Frontal cortex (tissue), 3 donors: ENCODE measurements at regions not wholly inside any gene's neighbourhood (a gene's known extent, or its start where the extent isn't known, plus 50 kb on each side); places are given as distances from the start of the nearest gene placed in this dataset.
"Not testable (repeated sequence)": the region's sequence is repeated elsewhere in the genome, so short reads cannot be mapped to it uniquely, and the experiment has no call there.

Experiments used
- DNase-seq, 2 donors: peaks; one replicate each; pipeline ENCODE4 v3.0.0; 2012; ENCODE audit warnings: low spot score in 2 of 2
- FAIRE-seq: peaks from 2 replicates; lab custom pipeline; 2012; peaks lifted over from hg19 to GRCh38; lab: Jason Lieb, UNC
- donor health status: control.
- donor health status: control.
- donor health status: control.

DNA sequence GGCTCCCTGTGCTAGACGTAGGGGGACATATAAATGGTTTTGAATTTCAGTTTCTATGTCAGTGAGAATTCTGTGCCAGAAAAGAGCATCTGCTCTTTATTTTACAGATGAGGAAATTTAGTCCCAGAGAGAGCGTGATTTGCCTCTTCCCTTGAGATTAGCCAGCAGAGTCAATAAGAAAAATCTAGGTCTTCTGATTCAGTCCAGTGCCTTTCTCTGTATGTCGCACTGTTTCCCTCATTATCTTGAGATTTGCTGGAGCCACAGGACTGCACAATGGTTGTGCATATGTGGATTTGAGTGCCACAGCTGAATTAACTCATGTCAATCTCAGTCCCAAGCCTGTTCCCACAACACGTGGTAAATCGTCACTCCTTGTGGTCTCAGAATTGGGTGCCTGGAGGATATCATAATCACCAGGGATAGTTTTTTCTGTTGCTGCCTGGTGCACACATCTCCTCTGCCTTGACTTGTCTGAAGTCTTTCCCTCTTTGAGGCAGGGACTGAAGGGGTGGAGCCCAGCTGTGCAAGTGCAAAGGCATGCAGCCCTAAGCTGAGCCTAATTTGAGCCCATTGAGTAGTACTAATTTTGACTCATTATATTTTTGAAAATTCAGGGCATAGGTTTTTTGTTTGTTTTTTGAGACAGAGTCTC, 276.7 kb downstream of the SOX4 start:
- DNase-seq (no peak), FAIRE-seq (no peak)

DNA sequence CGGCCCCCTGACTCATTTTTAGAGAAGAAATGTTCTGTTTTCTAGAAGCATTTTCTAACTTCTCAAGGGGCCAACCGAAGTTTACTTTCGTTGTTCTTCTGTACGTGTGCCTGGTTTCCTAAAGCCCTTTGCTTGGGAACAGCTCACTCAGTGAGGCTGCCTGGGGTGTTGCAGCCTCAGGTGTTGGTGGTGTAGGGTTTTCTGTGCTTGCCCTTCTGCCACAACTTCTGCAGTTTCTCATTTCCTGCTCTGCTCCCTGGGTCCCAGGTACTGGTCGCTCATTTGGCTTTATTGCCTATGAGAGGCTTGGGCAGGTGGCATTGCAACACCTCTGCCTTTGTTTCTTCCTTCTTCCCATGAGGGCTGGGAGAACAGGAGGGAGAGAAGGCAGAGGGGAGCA, 278.3 kb downstream of the SOX4 start:
- DNase-seq (no peak), FAIRE-seq (no peak)

DNA sequence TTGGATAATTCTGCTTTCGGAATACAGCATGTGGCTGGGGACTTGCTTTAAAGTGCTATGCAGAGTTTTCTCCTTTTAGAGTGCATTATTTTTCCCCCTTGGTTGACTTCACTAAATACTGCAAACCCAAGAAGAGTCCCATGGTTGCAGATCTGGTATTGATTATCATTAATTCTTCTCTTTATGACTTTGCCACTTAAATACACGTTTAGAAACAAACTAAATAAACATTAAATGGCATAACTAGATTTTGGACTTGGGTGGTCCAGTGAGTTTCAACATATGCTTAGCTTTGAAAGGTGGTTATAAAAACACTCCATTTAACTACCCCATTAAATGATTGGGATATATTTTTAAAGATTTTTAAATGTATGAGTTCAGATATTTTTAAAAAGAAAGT, 279.2 kb downstream of the SOX4 start:
- DNase-seq (no peak), FAIRE-seq (no peak)

GRCh38 chr6:21873562-21873961, 280.0 kb downstream of the SOX4 start:
- DNase-seq = no peak
- FAIRE-seq = no peak

DNA sequence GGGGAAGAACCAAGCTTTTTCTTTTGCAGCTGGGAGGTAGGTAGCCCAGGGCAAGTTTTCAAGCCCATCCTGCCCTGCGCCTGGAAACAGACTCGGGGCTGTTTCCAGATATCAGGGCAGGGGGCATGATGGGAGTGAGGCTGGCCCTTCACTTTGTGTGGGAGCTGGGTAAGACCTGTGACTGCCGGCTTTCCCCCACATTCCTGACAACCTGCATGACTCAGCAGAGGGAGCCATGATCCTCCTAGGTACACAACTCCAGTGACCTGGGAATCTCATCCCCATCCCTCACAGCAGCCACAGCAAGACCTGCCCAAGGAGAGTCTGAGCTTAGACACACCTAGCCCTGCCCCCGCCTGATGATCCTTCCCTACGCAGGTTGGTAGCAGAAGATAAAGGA, 280.8 kb downstream of the SOX4 start:
- FAIRE-seq (no peak), DNase-seq (no peak)

DNA sequence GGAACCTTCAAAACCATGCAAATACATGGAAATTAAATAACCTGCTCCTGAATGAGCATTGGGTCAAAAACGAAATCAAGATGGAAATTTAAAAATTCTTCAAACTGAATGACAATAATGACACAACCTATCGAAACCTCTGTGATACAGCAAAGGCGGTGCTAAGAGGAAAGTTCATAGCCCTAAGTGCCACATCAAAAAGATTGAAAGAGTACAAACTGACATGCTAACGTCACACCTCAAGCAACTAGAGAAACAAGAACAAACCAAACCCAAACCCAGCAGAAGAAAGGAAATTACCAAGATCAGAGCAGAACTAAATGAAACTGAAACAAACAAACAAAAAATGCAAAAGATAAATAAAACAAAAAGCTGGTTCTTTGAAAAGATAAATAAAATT, 283.5 kb downstream of the SOX4 start:
- not testable (repeated sequence) for DNase-seq, FAIRE-seq

DNA sequence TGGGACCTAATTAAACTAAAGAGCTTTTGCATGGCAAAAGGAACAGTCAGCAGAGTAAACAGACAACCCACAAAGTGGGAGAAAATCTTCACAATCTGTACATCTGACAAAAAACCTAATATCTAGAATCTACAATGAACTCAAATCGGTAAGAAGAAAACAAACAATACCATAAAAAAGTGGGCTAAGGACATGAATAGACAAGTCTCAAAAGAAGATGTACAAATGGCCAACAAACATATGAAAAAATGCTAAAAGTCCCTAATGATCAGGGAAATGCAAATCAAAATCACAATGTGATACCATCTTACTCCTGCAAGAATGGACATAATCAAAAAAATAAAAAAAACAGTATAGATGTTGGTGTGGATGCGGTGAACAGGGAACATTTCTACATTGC, 286.7 kb downstream of the SOX4 start:
- FAIRE-seq, DNase-seq: not testable (repeated sequence)

DNA sequence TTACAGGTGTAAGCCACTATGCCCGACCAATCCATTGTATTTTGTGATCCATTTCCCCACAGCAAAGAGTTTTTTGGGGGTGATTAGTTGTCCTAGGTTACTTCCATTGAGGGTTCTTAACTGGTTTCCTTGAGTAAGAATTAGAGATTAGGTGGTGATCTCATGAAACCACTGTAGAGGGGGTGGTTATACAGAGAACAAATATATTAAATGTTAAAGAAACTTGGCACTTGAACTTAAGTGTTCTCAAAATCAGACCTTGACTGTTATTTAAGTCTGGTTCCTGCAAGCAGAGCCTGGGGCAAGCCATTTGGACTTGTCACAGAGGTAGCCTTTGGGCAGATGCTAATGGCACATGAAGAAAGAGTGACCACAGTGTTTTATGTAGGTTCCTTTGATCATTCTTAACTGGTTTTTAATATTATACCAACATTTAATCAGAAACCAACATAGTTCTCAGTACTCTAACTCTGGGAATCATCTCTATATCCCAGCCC, 288.5 kb downstream of the SOX4 start:
- FAIRE-seq (no peak), DNase-seq (no peak)

- FAIRE-seq (no peak), DNase-seq (no peak)
These were observed 290.2 kb downstream of the SOX4 start for GRCh38 chr6:21883595-21884328.

- no peak for DNase-seq
- no peak for FAIRE-seq
These were observed 291.6 kb downstream of the SOX4 start for GRCh38 chr6:21885111-21885510.

DNA sequence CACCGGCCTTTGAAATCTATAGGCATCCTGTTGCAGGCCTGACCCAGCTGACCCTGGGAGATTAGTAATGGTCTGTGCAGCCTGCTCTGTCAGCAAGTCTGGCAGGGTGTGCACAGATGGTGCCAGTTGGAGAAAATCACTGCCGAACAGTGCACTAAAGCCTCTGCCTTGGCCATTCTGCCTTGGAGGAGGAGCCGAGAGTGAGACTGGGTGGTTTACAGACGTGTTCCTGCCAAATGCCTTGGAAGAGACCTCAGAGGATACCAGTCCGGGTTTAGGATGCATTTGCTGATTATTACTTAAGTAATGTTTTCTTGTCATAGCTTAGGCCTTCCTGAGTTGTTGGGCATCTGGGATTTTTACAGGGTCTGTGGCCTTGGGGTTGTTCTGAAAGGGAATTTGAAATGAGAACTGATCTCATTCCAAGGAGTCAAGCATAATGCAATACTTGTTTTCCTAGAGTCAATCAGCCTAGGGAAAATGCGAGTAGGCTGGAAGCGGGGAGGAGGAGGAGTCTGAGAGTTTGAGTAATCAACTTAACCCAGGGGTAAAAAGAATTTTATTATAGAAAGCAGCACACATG, 292.1 kb downstream of the SOX4 start:
- DNase-seq = no peak
- no peak for FAIRE-seq

DNA sequence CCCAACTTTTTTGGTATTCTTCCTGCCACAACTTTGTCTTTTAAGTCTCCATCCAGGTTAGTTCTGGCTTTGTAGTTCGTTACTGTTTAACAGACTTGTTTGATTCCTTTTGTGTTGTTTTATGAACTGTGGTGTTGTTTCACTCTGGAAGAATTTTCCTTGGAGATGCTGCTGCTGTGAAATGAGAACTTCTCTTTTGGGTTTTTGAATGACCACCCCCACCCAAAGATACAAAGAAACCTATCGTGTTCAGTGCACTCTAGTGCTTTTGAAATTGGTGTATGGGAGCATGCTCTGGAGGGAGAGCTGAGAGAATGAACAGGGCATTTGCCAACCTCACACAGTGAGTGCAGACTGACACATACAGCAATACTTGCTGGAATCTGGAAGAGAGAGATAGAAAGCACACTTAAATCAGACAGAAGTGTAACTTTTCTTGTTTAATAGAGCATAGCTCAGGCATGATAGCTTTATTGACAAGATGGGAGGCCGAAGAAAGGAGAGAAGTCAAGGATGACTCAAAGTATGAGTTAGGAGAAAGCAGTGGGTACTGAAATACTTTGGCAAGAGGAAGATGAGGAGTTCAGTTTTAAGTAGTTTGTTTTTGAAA, 293.1 kb downstream of the SOX4 start:
- DNase-seq (no peak), FAIRE-seq (no peak)

DNA sequence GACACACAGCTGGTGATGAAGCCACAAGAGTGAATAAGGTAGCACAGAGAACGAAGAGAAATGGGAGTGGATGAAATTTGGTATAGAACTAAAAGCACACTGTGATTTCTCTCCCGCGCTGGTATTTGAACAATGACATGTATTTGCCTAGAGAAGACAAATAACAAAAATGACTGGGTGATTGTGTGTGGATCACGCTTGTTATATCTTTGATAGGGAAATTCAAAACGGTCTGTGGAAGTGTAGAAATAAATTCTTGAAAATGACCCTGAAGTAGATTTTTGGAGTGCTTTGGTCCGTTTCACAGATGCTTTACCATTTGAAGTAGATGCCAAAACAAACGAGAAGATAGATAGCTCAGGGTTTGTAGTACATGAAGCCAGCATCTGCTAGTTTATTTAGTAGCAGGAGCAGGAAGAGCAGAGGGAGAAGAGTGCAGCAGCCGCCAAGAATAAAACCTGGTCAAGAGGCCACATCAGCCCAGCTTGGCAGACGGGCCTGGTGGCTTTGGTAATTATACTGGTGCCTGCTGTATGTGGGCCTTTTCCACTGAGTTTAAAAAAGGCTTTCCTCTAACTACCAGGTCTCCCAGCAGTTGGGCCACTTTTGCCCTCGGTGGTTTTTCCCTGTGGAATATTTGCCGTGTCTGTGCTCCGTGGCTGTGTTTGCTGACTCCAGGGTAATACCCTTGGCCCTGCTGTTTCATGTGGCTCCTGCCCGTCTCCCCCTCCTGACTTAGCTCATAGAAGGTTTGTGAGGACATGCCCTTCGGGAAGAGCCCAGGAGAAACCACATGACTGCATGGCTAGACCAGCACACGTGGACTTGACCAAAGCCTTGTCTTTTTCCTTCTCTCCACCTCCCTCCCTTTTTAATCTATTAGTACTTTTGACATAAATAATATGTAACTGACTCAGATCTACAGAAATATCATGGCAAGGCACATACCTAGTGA, 294.0 kb downstream of the SOX4 start:
- FAIRE-seq = no peak
- no peak for DNase-seq

GRCh38 chr6:21891080-21891479, 297.5 kb downstream of the SOX4 start:
- DNase-seq (no peak), FAIRE-seq (no peak)

GRCh38 chr6:21893793-21894192, 300.2 kb downstream of the SOX4 start:
- FAIRE-seq (no peak), DNase-seq (no peak)

DNA sequence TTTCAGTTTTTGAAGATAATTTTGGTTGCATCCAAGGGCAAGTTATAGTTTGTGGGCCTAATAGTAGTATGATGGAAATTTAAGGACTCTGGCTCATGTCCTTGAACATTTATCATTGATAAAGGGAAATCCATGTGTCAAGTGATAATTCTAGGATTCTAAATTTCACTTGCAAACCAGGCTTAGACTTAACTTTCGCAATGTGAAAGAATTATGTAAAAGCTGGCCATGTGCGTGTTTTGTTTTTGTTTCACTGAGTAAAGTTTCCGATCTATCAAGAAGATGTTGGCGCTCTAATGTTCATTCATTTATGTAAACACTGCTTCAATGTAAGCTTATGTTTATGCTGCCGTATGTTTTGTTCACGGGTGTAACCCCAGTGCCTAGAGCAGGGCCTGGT, 302.0 kb downstream of the SOX4 start:
- FAIRE-seq = no peak

DNA sequence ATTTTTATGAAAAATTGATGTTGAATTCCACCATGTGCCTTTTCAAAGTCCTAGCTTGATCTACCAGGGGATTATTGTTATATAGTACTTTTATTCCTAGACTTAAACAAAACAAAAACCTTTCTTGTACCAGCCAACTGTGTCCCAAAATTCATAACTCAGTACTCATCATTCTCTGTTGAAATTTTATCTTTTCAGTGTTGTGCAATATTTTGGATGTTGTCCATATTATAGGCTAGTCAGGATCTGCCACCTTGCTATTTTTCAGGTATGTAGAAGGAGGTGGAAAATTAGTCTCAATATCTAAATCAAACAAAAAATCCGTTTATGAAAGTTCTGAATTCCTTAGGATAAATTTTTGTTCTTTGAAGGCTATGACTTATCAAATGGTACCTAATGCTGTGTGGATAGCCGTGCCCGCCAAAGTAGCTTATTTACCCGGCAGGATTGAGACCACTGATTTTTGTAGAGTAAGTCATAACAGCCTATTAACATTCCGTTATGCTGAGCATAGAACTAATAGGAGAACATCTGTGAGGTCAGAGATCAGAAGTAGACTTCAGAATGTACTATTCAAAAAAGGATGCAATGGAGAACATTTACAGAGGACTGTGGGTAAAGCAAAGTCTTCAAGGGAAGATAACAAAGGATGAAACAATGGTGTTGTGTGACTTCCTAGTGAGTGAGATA, 304.7 kb downstream of the SOX4 start:
- DNase-seq (no peak), FAIRE-seq (no peak)

More for the DNA sequence above, 302.0 kb downstream of the SOX4 start:
- DNase-seq = no peak

DNA sequence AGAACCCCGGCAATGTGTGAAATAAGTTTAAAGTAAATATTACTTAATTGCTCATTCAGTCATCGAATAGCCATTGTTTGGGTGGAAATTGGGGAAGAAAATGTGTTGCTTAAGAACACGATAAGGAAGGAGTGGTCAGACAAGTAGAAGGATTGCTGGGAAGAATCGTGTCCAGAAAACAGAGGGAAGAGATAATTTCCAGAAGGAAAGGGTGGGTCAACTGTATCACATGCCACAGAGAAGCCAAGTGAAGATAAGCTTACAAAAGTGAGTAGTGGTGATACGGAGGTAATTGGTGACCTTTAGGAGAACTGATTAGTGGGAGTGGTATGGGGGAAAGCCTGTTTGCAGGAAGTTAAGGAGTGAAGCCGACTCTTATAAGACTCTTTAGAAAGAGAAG, 306.2 kb downstream of the SOX4 start:
- DNase-seq = no peak
- FAIRE-seq = no peak

DNA sequence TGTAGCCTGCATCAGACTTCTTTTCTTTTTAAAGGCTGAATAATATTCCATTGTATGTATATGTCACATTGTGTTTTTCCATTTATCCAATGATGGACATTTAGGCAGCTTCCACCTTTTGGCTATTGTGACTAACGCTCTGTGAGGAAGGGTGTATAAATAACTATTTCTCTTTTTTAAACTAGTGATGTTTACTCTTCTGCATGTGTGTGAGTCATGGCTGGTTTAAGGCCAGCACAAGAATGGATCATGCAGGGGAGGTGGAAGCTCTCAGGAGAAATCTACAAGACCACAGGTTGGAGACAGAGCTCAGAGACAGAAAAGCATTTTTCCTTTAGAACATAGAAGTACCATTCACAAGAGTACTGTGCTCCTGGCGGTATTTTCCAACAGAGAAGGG, 307.2 kb downstream of the SOX4 start:
- FAIRE-seq = no peak
- DNase-seq = no peak
